Mesenteric fat pad (tissue), 1 donor: ENCODE measurements at regions not wholly inside any gene's neighbourhood (a gene's known extent, or its start where the extent isn't known, plus 50 kb on each side); places are given as distances from the start of the nearest gene placed in this dataset.
"Not testable (repeated sequence)": the region's sequence is repeated elsewhere in the genome, so short reads cannot be mapped to it uniquely, and the experiment has no call there.

Source experiments
- DNase-seq: peaks from one replicate; pipeline ENCODE4 v3.0.0-alpha.2; 2020; ENCODE audit warnings: low spot score
- donor health status: DM: yes; HTN: yes; CAD: no.

- no peak for DNase-seq
Observed at GRCh38 chr14:22107753-22108152, 434.1 kb upstream of the OR4E1 start.

GRCh38 chr14:22106700-22107697 lies 433.4 kb upstream of the OR4E1 start:
- DNase-seq = no peak

GRCh38 chr14:22105624-22106006 lies 432.0 kb upstream of the OR4E1 start:
- no peak for DNase-seq

- no peak for DNase-seq
Observed at GRCh38 chr14:22105006-22105623, 431.5 kb upstream of the OR4E1 start.

GRCh38 chr14:22100764-22101120 lies 427.1 kb upstream of the OR4E1 start:
- not testable (repeated sequence) for DNase-seq

GRCh38 chr14:22099942-22100763 lies 426.5 kb upstream of the OR4E1 start:
- DNase-seq = no peak

- no peak for DNase-seq
Observed at GRCh38 chr14:22098435-22098834, 424.8 kb upstream of the OR4E1 start.

GRCh38 chr14:22097586-22098292 lies 424.1 kb upstream of the OR4E1 start:
- DNase-seq = no peak

- DNase-seq = no peak
Observed at GRCh38 chr14:22097072-22097471, 423.5 kb upstream of the OR4E1 start.

GRCh38 chr14:22096514-22096895 lies 422.9 kb upstream of the OR4E1 start:
- DNase-seq = no peak

GRCh38 chr14:22095860-22096513 lies 422.4 kb upstream of the OR4E1 start:
- DNase-seq = no peak

- DNase-seq = no peak
Observed at GRCh38 chr14:22089940-22090339, 416.3 kb upstream of the OR4E1 start.

GRCh38 chr14:22088614-22089342 lies 415.2 kb upstream of the OR4E1 start:
- DNase-seq = no peak

- no peak for DNase-seq
Observed at GRCh38 chr14:22086131-22086530, 412.5 kb upstream of the OR4E1 start.

- DNase-seq = no peak
Observed at GRCh38 chr14:22084393-22085281, 411.0 kb upstream of the OR4E1 start.

GRCh38 chr14:22081337-22081736 lies 407.7 kb upstream of the OR4E1 start:
- DNase-seq = no peak

GRCh38 chr14:22079766-22080165 lies 406.1 kb upstream of the OR4E1 start:
- DNase-seq = no peak

GRCh38 chr14:22073801-22074200 lies 400.2 kb upstream of the OR4E1 start:
- DNase-seq = no peak

GRCh38 chr14:22071006-22071405 lies 397.4 kb upstream of the OR4E1 start:
- DNase-seq = no peak
